Left renal cortex interstitium (tissue), 4 donors: ENCODE measurements at regions not wholly inside any gene's neighbourhood (a gene's known extent, or its start where the extent isn't known, plus 50 kb on each side); places are given as distances from the start of the nearest gene placed in this dataset.
"Not testable (repeated sequence)": the region's sequence is repeated elsewhere in the genome, so short reads cannot be mapped to it uniquely, and the experiment has no call there.

Source experiments
- DNase-seq, 4 donors: peaks; one replicate each; pipeline ENCODE4 v3.0.0-alpha.2; 2013; ENCODE audit warnings: low read depth in 4 of 4, low spot score in 2 of 4, missing footprints in 1 of 4

DNA sequence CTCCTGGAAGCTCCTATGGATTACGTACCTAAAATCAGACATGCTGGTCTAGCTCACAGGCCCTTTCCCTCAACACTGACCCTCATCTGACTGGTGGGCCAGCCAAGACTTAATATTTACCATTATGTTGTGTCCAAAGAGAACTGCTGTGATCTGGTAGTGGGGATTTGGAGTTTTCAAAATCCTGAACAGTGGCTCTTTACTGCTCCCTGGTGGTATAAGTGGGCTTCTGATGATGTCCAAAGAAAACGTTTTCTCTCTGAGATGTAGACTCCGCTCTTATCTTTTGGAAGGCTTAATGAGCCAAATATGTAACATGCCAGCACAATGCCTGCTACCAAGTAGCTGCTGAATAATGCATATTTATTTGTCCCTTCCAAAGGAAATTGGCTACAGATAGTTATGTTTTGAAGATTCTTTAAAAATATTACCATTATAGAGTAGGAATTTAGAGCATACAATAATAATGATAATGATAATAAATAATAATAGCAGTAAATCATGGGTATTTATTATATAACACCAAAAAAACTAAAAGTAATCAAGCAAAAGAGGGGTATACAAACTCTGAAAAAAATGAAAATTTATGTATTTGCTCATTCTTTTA, 406.6 kb upstream of the TNC start:
- peak; percentile 52 to 84 (median 68) for DNase-seq

DNA sequence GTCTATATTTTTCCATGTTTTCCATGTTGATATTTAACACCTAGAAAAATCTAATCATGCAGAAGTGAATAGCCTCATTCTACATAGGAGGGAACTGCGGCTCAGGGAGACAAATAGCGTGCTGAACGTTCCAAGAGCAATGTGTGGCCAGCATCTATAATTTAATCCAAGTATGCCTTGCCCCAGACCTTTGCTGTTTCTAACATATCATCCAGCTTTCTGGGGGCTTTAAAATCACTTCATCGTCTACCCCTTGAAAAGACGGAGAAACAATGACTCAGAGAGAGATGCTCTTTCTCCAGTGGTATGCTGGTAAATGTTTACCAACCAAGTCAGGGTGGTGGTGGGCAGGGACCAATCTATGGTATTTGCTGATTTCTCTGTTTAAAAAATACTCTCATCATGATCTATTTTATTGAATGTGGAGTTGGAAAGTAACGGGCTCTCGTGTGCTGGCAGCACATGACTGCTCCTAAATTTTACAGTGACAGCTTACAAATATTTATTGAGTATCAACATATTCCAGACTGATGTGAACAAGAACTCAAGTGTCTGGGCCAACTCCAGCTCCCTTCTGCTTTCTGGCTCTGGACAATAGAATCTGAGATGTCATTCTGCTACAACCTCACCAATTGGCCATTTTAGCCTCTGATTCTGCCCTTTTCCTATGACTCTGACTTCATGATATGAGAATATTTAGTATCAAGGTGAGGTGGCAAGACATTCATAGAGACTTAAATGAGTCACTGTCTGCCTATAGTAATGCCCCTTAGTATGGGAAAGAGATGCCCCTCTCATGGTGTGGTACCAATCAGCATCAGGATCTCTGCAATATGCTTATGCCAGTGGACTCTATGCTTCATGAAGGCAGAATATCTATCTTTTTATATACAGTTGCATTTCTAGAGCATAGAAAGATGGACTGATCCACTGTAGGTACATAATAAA, 407.4 kb upstream of the TNC start:
- DNase-seq = no peak

DNA sequence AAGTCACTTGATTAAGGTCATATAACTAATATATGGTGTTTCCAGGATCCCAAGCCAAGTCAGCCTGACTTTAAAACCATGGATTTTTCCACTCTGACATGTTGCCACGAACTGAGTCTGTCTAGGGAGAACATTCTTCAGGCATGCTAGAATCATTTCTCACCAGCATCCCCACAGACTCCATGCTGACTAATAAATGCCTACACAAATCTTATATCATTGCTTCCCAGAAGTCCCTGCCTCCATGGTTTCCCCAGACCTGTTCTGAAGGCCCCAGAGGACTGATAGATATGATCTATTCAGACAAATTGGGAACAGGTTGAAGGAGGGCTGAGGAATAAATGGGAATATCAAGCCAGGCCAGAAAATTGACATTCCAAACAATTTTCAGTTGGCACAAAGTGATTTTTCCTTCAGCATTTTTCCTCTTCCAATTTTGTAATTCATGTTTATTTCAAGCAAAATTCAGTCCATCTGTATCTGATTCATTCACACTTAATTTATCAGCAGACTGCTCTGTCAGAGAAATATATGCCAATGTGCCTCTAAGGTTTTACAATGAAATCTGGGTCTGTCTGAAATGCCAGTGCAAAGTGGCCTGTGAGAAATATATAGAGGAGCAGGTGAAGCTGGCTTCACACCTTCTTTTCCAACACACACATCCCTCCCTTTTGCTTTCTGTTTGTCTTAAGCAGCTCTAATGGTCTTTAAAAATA, 413.6 kb upstream of the TNC start:
- DNase-seq = no peak

DNA sequence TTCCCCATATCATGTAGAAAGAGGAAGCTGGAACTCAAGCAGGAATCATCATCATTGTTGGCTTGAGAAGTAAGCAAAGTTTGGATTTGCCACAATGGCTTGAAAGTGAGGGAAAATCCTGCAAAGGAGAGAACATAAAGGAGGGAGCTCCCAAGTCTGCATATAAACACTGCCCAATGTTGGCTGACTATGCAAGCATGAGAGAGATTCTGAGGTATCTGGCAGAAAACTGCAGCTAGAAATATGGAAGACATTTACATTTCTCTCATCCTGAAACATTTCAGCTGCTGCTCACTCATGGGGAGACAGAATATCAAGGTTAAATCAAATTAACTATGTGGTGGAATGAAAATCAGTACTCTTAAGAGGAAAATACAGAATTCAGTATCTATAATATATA, 415.6 kb upstream of the TNC start:
- no peak for DNase-seq

DNA sequence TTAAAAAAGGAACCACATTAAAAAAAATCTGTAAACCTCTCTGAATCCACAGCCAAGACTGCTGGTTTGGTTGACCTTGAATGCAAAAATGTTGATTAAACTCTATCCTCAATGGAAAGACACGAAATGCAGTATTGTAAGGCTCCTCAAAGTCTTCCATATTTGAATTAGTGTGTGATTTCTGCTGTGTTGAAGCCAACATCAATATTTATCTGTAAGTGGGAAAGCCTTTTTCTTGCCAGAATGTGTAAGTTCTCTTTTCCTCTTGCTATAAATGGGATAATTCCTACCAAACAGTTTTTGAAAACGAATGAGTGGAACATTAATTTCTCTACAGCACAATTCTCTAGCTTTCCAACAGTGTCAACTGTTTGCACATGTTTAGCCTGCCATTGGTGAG, 422.1 kb upstream of the TNC start:
- peak in 1 of 4 donors; percentile 21 for DNase-seq

DNA sequence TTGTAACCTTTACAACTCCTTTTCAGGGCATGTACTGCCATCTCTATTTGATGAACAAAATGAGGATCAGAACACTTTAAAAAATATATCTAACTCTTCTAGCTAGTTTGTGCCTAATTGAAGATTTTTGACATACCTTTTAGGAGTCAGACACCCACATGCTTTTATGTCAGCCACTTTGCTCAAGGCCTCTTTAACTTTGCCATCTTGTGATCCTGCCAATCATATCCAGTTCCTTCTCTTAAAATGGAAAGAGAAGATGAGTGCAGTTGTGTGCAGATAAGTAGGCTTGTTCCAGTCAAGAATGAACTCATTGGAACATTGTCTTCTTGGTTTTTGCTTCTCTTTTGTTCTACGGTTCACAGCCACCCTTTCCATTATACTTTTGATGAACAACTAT, 425.6 kb upstream of the TNC start:
- DNase-seq = no peak

DNA sequence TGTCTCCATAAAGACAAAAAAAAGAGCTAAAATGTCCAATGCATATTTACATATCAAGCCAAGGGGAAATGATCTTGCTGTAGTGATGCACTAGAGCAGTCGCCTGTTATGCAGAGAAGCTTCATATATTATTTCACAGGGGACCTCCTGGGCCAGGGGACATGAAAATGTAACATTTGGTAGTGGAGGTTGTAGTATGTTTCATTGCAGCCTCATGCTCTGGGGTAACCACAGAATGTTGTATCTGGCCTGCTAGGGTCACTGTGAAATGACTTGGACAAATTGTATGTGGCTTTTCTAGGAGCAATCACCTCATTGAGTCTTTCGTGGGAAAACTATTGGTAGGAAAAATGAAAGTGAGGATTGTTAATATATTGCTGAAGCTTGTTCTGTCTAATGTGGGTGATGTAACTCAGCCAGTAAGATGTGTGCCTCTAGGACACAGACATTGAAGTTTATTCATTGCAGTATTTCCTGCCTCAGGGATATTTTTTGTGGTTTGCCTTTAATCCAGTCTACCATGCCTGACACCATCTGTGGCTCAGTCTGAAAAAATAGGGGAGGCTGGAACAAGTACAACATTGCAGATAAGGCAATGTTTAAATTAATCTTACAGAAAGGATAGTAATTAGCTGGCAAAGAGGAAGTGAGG, 430.8 kb upstream of the TNC start:
- DNase-seq = no peak

DNA sequence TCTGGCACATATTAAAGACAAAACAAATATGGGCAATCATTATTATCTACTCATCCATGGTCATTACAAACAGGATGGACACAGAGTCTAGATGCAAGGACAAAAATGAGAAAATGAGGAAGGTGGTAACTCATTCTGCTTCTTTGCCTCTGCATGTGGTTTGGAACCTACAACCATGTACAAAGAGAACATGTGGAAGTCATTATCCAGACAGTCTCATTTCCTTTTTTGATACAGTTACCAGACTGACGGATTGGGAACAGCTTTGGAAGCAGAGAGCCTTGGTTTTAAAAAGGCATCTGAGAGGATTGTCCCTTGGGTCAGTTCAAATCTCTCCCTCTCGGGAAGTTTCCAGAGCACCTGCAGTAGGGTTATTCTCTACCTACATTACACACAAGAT, 433.4 kb upstream of the TNC start:
- no peak for DNase-seq

DNA sequence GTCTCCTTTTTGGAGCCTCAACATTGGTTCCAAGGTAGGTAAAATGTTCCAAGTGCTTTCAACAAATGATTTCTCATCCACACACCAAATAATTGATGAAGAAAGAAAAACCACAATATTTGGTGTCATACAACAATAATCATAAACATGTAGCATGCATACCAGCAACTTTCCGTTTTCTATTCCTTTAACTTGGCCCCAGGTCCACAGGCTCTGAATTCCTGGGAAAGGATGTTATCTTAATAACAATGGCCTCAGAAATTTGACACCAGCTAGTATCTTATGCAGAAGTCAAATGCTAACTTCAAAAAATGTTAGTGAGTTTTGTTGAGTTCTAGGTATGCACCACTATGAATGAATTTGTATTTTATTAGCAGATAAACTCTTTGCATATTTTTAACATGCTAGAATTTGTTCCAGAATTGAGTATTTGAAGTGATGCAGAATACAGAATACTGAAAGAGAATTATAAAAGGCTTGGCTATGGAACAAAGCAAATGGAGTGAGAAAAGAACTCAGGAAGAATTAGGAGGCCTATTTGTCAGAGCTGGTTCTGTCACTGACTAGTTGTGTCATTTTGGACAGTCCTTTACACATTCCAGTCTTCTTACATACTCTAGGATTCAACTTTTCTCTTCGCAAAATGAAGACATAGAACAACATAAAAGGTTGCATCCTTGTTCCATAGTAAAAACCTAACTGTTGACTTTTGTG, 435.3 kb upstream of the TNC start:
- no peak for DNase-seq

DNA sequence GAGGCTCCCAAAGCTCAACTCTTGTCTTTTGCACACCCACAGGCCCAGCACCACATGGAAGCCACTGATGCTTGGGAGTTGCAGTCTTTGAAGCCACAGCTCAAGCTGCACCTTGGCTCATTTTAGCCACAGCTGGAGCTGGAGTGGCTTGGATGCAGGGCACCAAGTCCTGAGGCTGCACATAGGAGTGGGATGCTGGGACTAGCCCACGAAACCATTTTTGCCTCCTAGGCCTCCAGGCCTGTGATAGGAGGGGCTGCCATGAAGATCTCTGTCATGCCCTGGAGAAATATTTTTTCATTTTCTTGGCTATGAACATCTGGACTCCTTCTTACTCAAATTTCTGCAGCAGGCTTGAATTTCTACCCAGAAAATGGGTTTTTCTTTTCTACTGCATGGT, 438.5 kb upstream of the TNC start:
- DNase-seq = no peak

DNA sequence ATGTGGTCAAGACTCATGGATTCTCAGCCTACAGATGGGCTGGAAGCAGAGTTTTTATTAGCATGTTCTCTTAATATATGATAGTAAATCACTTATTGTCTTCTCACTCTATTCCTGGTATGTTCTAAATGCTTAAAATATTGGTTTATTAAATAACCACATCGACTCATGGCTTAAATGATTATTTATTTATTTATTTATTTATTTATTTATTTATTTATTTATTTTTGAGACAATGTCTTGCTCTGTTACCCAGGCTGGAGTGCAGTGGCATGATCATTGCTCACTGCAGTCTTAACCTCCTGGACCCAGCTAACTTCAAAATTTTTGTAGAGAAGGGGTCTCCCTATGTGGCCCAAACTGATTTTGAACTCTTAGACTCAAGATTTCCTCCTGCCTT, 457.2 kb upstream of the TNC start:
- DNase-seq = no peak

DNA sequence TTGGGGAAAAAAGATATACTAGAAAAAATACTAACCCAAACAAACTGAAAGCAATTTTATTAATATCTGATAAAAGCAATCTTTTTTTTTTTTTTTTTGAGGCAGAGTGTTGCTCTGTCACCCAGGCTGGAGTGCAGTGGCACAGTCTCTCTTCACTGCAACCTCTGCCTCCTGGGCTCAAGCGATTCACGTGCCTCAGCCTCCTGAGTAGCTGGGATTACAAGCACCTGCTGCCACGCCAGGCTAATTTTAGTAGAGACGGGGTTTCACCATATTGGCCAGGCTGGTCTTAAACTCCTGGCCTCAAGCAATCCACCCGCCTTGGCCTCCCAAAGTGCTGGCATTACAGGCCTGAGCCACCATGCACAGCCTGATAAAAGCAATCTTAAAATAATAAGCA, 467.5 kb upstream of the TNC start:
- not testable (repeated sequence) for DNase-seq

DNA sequence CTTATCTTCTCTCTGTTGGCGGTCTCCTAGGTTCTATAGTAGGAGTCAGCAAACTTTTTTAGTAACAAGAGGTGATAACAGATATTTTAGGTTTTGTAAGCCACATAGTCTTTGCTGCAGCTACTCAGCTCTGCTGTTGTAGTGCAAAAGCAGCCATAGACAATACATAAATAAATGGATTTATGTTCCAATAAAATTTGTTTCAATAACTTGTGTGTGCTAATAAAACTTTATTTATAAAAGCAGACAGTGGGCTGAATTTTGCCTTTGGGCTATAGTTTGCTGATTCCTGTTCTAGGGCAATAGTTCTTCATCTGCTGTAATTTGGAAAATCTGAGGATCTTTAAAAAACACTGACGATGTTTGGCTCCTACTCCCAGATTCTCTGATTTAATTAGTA, 469.4 kb upstream of the TNC start:
- no peak for DNase-seq

DNA sequence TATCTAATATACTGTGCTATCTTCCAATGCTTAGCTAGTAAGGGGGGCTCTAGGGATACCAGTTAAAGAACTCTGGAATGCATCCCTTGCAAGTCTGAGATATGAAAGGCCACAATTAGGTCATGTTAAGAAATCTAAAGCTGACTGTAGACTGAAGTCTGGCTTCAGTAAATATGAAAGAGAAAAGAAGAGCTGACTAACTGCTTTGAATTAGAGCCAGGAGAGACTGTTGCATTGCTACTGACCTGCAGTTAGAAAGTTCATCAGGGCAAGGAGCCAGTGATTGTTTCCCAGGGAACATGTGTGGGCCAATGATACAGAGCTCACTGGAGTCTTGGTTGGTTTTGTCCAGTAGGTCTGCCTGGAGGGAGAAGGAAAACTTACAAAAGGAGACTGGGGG, 472.1 kb upstream of the TNC start:
- DNase-seq = no peak

DNA sequence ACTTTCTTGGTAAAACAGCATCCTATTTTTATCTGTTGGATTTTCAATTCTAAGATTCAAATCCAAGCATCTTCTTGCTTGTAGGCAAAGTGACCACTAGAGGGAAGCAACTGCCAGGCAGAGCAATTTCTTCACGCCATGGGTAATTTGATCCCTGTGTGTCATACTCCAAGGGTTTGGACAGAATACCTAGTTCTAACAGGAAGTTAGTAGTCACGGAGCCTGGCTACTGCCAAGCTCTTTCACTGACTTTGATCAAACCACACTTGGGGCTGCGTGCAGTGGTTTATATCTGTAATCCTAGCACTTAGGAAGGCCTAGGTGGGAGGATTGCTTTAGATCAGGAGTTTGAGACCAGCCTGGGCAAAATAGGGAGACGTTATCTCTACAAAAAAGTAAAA, 473.6 kb upstream of the TNC start:
- peak; percentile 53 to 75 (median 66) for DNase-seq

DNA sequence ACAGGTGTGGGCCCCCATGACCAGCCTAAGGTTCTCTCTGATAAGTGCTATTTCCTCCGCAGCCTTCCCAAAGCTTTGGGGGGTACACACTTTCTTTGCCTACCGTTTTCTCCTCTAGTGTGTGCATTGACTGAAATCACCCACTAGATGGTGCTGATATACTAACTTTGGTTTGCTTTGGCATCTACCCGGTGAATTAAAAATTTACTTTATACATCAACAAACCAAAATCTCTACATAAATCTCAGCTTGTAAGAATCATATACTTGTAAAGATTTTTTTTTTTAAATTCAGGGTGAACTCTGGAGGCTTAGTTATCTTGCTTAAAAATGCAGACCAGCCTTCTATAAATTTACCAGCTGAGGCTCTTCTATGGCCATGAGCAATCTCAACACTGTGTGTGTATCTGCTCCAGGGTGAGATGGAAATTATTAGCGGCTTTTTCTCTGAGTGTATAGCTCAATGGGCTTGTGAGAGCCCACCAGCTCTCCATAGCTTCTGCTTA, 475.7 kb upstream of the TNC start:
- DNase-seq = peak in 1 of 4 donors; percentile 46

DNA sequence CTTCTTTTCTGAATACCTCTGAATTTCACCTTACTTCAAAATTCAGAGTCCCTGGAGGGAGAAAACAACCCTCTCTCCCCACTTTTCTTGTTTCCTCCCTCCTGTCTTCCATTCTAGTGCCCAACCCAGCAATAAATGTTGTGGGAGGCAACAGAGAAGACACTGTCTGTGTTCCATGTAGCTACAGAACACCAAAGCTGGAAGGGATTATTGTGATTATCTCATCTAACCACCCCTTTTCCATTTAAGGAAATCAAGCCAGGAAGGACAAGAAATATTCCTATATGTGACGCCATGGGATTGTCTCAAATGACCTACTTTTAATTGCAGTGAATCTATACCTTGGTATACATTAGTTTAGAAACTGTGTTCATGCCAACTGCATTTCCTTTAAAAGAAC, 476.6 kb upstream of the TNC start:
- no peak for DNase-seq

DNA sequence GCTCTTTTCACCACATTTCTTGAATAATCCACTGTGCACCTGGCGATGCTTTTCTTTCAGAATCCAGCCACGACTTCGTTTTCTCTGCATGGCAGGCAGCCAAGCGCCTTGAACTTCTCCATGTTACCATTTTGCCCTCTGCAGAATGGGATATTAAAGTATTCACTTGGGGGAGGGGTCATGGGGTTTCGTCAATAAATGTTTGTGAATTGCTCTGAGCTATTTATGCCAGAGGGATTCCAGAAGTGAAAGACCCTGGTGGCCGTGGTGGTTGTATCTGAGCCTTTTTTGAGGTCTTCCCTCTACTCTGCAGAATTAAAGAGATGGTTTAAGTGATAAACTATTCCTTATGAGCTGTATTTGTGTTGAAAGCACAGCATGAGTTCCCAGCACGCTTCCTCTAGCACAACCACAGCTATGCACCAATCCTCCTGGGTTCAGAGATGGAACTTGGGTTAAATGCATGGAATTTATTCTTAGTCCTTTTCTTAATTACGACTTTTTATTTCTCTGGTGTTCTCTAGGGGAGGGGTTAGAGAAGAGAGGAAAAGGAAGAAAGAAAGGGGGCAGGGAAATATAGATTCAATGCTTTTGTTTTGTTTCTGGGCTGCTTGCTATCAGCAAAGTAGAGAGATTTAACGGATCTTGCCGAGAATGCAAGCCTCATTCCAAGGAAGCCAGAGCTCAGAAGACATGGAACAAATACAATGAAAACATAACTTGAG, 478.2 kb upstream of the TNC start:
- DNase-seq = no peak

DNA sequence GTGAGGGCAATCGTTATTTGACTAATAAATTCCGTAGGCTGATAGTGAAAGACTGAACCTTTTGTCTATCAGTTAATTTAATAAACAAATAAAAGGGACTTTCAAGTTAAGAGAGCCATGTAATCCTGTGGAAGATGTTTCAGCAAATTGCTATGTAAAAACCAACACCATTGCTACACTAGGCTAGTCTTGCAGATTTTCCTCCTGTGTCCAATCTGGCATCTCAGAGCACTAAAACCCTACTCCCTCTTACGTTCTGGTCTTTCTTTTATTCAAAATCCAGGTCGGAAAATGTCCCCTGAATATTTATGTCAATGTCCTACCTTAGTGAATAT, 478.8 kb upstream of the TNC start:
- DNase-seq = no peak
